IMR-90 (cell line): ENCODE measurements at regions not wholly inside any gene's neighbourhood (a gene's known extent, or its start where the extent isn't known, plus 50 kb on each side); places are given as distances from the start of the nearest gene placed in this dataset.

Experiments used
- ATAC-seq: fragments of 200-7000 bp; cut with Tn5 transposase; 2 replicates; pipeline ENCODE4 v1.9.1; 2020; ENCODE audit warnings: low read depth, mild to moderate bottlenecking, moderate library complexity
- BruUV-seq: library from RNA; stranded (reverse); fragments of 400-500 nt; replicated peaks from 2 replicates; lab custom pipeline; 2021; lab: Mats Ljungman, UMichigan
- CTCF ChIA-PET: fragments of 300-600 bp; formaldehyde crosslinking; extraction: SDS; loops from one replicate; lab custom pipeline; 2021; ENCODE audit warnings: antibody characterized with exemption; lab: Yijun Ruan, JAX
- POLR2A ChIA-PET: fragments of 300-600 bp; sonication (Branson Sonifier 250); formaldehyde crosslinking; loops from one replicate; lab custom pipeline; 2022; ENCODE audit warnings: antibody characterized with exemption; ENCODE audit not compliant: unreplicated experiment; lab: Charles Lee
- DNase-seq: peaks from one replicate; pipeline ENCODE4 v3.0.0; 2013
- H2AFZ ChIP-seq: replicated peaks from 2 replicates; pipeline ENCODE3; 2013; ENCODE audit warnings: low read length, mild to moderate bottlenecking; ENCODE audit not compliant: poor library complexity
- H2AK5ac ChIP-seq: 2 replicates; pipeline ENCODE4 v1.6.1; 2013; ENCODE audit warnings: low read depth, low read length, inconsistent platforms
- H2AK9ac ChIP-seq: replicated peaks from 2 replicates; pipeline ENCODE3; 2013; ENCODE audit warnings: mild to moderate bottlenecking, low read depth, low read length, moderate library complexity; ENCODE audit not compliant: poor library complexity
- H2BK120ac ChIP-seq: 2 replicates; pipeline ENCODE4 v1.6.1; 2013; ENCODE audit warnings: low read depth, low read length, inconsistent platforms
- H2BK15ac ChIP-seq: 3 replicates; pipeline ENCODE4 v1.6.1; 2013; ENCODE audit warnings: low read depth, low read length, inconsistent platforms
- H2BK20ac ChIP-seq: 2 replicates; pipeline ENCODE4 v1.6.1; 2013; ENCODE audit warnings: low read depth, mild to moderate bottlenecking, inconsistent platforms, low read length, moderate library complexity
- H2BK5ac ChIP-seq: 2 replicates; pipeline ENCODE4 v1.6.1; 2013; ENCODE audit warnings: mild to moderate bottlenecking, low read depth, low read length, inconsistent platforms; ENCODE audit not compliant: poor library complexity, severe bottlenecking
- H3K14ac ChIP-seq: replicated peaks from 2 replicates; pipeline ENCODE4 v1.6.1; 2013; ENCODE audit warnings: low read depth, low read length, inconsistent platforms
- H3K18ac ChIP-seq: 2 replicates; pipeline ENCODE4 v1.6.1; 2013; ENCODE audit warnings: low read depth, low read length, control low read depth
- H3K23ac ChIP-seq: 2 replicates; pipeline ENCODE4 v1.6.1; 2013; ENCODE audit warnings: low read depth, low read length, inconsistent platforms
- H3K27ac ChIP-seq: 2 replicates; pipeline ENCODE4 v1.5.1; 2013; ENCODE audit warnings: mild to moderate bottlenecking, control low read depth, low read length; ENCODE audit not compliant: insufficient read depth
- H3K27me3 ChIP-seq: 2 replicates; pipeline ENCODE4 v1.6.1; 2013; ENCODE audit warnings: low read length; ENCODE audit not compliant: control insufficient read depth, insufficient read depth
- H3K36me3 ChIP-seq: 2 replicates; pipeline ENCODE4 v1.6.1; 2013; ENCODE audit warnings: low read length, mixed read lengths; ENCODE audit not compliant: control insufficient read depth, insufficient read depth
- H3K4ac ChIP-seq: 2 replicates; pipeline ENCODE4 v1.6.1; 2013; ENCODE audit warnings: low read depth, low read length, inconsistent platforms
- H3K4me1 ChIP-seq: 2 replicates; pipeline ENCODE4 v1.6.1; 2013; ENCODE audit warnings: low read length, mixed read lengths; ENCODE audit not compliant: control insufficient read depth, insufficient read depth
- H3K4me2 ChIP-seq: 2 replicates; pipeline ENCODE4 v1.6.1; 2013; ENCODE audit warnings: low read depth, mild to moderate bottlenecking, control low read depth, low read length, moderate library complexity
- H3K4me3 ChIP-seq: 2 replicates; pipeline ENCODE4 v1.5.1; 2013; ENCODE audit warnings: low read depth, mild to moderate bottlenecking, control low read depth, low read length, moderate library complexity; ENCODE audit not compliant: insufficient read depth
- H3K56ac ChIP-seq: 2 replicates; pipeline ENCODE4 v1.6.1; 2013; ENCODE audit warnings: low read length, inconsistent platforms; ENCODE audit not compliant: insufficient read depth; ENCODE audit errors: extremely low read depth
- H3K79me1 ChIP-seq, 2 experiments: 2 replicates each; pipeline ENCODE4 v1.6.1; 2013; ENCODE audit warnings: low read length in 2 of 2, inconsistent platforms in 1 of 2, low read depth in 1 of 2
- H3K9ac ChIP-seq: 2 replicates; pipeline ENCODE4 v1.6.1; 2013; ENCODE audit warnings: low read depth, low read length, control low read depth
- H3K9me1 ChIP-seq: 2 replicates; pipeline ENCODE4 v1.6.1; 2013; ENCODE audit warnings: low read length, inconsistent platforms; ENCODE audit not compliant: insufficient read depth
- H3K9me3 ChIP-seq: 2 replicates; pipeline ENCODE4 v1.6.1; 2013; ENCODE audit warnings: low read length; ENCODE audit not compliant: control insufficient read depth, insufficient read depth
- H4K20me1 ChIP-seq: 2 replicates; pipeline ENCODE4 v1.6.1; 2013; ENCODE audit warnings: low read length, inconsistent platforms; ENCODE audit not compliant: insufficient read depth
- H4K5ac ChIP-seq: 2 replicates; pipeline ENCODE4 v1.6.1; 2013; ENCODE audit warnings: mild to moderate bottlenecking, low read depth, low read length, control low read depth
- H4K8ac ChIP-seq, 2 experiments: 2 replicates each; pipeline ENCODE4 v1.6.1; 2013; ENCODE audit warnings: low read depth in 2 of 2, low read length in 2 of 2, control low read depth in 1 of 2, inconsistent platforms in 1 of 2
- H4K91ac ChIP-seq: 2 replicates; pipeline ENCODE4 v1.6.1; 2013; ENCODE audit warnings: low read depth, low read length, inconsistent platforms; ENCODE audit not compliant: insufficient read depth
- BHLHE40 ChIP-seq: fragments of 150-350 bp; IDR thresholded peaks from 2 replicates; pipeline ENCODE4 v1.6.1; 2016; ENCODE audit warnings: mild to moderate bottlenecking, low read depth, low read length
- CEBPB ChIP-seq: IDR thresholded peaks from 2 replicates; pipeline ENCODE4 v1.6.1; 2012; ENCODE audit warnings: low read depth, low read length, improper control_type of control experiment
- CHD1 ChIP-seq: IDR thresholded peaks from 2 replicates; pipeline ENCODE4 v1.6.1; 2012; ENCODE audit warnings: low read depth, low read length, improper control_type of control experiment
- CTCF ChIP-seq: conservative IDR thresholded peaks from 2 replicates; pipeline ENCODE4 v1.5.1; 2012; ENCODE audit warnings: mild to moderate bottlenecking, low read depth, low read length, improper control_type of control experiment
- ELK1 ChIP-seq: fragments of 150-350 bp; IDR thresholded peaks from 2 replicates; pipeline ENCODE4 v1.6.1; 2016; ENCODE audit warnings: low read depth, mild to moderate bottlenecking, low read length, moderate library complexity, borderline replicate concordance
- MAFK ChIP-seq: IDR thresholded peaks from 2 replicates; pipeline ENCODE4 v1.6.1; 2012; ENCODE audit warnings: low read depth, low read length, improper control_type of control experiment
- POLR2A ChIP-seq: IDR thresholded peaks from 2 replicates; pipeline ENCODE4 v1.6.1; 2012; ENCODE audit warnings: mild to moderate bottlenecking, low read depth, low read length
- RFX5 ChIP-seq: IDR thresholded peaks from 2 replicates; pipeline ENCODE4 v1.8.0; 2012; ENCODE audit warnings: low read depth, mild to moderate bottlenecking, low read length, moderate library complexity
- WGBS, 2 experiments: methylation state at CpG; one replicate each; pipeline versions ENCODE4 v1.1.5 to v1.1.7; 2013; ENCODE audit warnings: missing lambda C conversion rate in 2 of 2; ENCODE audit not compliant: insufficient read length in 1 of 2; ENCODE audit errors: extremely low coverage in 2 of 2; 5-methylcytosine and 5-hydroxymethylcytosine counted together
- dilution Hi-C: fragments of 300-500 bp; cut with HindIII; formaldehyde crosslinking; loops from one replicate; pipeline ENCODE4 v1.14.3; 2018; ENCODE audit warnings: low sequenced_read_pairs; ENCODE audit not compliant: unreplicated experiment
- in situ Hi-C: fragments of 300-500 bp; cut with MboI; formaldehyde crosslinking; loops from 3 replicates; pipeline ENCODE4 v1.14.3; 2019; ENCODE audit warnings: low sequenced_read_pairs, inconsistent platforms, mixed read lengths
- intact Hi-C: fragments of 100-400 bp; cut with micrococcal nuclease; formaldehyde crosslinking; loops from 2 replicates; pipeline ENCODE4 v1.10.0; 2022

- no peak overlapping the region for H2BK15ac ChIP-seq
- H2BK20ac ChIP-seq = no peak overlapping the region
- H3K27me3 ChIP-seq = no peaks in the 10 kb centered on the region
- H4K20me1 ChIP-seq = no peaks in the 10 kb centered on the region
- H3K56ac ChIP-seq = no peak overlapping the region
- BruUV-seq = no TSS peak
- H3K9ac ChIP-seq = no peak overlapping the region
- no peak overlapping the region for H3K18ac ChIP-seq
- no peak overlapping the region for H3K4me2 ChIP-seq
- H4K91ac ChIP-seq = no peak overlapping the region
- in situ Hi-C loops = no loop called here
- dilution Hi-C loops = no loop called here
- H2AK9ac ChIP-seq = no peak overlapping the region
- no peaks in the 10 kb centered on the region for H3K9me3 ChIP-seq
- H3K79me1 ChIP-seq = no peaks in the 10 kb centered on the region
- no peak overlapping the region for H3K4ac ChIP-seq
- POLR2A ChIA-PET = no interaction called here
- no peaks in the 10 kb centered on the region for H3K9me1 ChIP-seq
- no peak overlapping the region for H4K5ac ChIP-seq
- H2AK5ac ChIP-seq = no peak overlapping the region
- DNase-seq = no peak
- no peak overlapping the region for H4K8ac ChIP-seq
- H2BK5ac ChIP-seq = no peak overlapping the region
- H3K36me3 ChIP-seq = no peaks in the 10 kb centered on the region
- H3K4me1 ChIP-seq = no peaks in the 10 kb centered on the region
- no peak overlapping the region for H3K23ac ChIP-seq
- H2BK120ac ChIP-seq = no peak overlapping the region
- ATAC-seq = no peak
- CTCF ChIA-PET = no interaction called here
- TF ChIP-seq BHLHE40 (no peak), ELK1 (no peak), RFX5 (no peak), MAFK (no peak), CTCF (no peak), CHD1 (no peak), CEBPB (no peak), POLR2A (no peak)
- WGBS, 2 experiments = no CpG with 5 or more reads among the region's 4 CpGs
- H3K4me3 ChIP-seq = no peak overlapping the region
- no peak overlapping the region for H3K27ac ChIP-seq
- H3K14ac ChIP-seq = no peak overlapping the region
- intact Hi-C loops = no loop called here
- no peak overlapping the region for H2AFZ ChIP-seq
These were observed 236.9 kb upstream of the USP9Y start for GRCh38 chrY:12464155-12464554.
